GM18508 (cell line): ENCODE measurements at regions not wholly inside any gene's neighbourhood (a gene's known extent, or its start where the extent isn't known, plus 50 kb on each side); places are given as distances from the start of the nearest gene placed in this dataset.

Experiments used
- ATAC-seq: cut with Tn5 transposase; IDR thresholded peaks from one replicate; pipeline ENCODE4 v1.9.1; 2021; ENCODE audit warnings: moderate number of reproducible peaks; ENCODE audit not compliant: insufficient read depth, unreplicated experiment

- ATAC-seq = no peak
These were observed 136.4 kb downstream of the ICE1 start for GRCh38 chr5:5558638-5559527.

GRCh38 chr5:5558102-5558501, 135.6 kb downstream of the ICE1 start:
- no peak for ATAC-seq

- ATAC-seq = no peak
These were observed 129.0 kb downstream of the ICE1 start for GRCh38 chr5:5551499-5551898.

- no peak for ATAC-seq
These were observed 123.9 kb downstream of the ICE1 start for GRCh38 chr5:5546408-5546807.

DNA sequence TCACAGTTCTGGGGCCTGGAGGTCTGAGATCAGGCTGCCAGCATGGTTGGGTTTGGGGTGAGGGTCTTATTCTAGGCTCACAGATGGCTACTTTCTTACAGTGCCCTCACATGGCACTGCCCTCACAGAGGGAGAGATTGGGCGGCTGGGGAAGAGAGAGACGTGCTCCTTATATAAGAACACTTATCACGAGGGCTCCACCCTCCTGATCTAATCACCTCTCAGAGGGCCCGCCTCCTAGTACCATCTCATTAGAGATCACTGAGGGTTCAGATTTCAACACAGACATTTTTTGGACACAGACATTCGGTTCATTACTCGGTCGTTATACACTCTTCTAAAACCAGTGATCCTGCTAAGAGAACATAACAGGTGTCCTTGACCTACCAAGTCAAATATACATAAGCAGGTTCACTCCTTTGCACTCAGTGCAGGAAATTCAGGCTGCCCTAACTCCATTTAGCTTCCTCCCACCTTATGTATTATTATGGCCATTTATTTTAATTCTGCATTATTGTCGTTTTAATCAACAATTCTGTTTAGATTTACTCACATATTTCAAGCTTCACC, 121.7 kb downstream of the ICE1 start:
- ATAC-seq = no peak

DNA sequence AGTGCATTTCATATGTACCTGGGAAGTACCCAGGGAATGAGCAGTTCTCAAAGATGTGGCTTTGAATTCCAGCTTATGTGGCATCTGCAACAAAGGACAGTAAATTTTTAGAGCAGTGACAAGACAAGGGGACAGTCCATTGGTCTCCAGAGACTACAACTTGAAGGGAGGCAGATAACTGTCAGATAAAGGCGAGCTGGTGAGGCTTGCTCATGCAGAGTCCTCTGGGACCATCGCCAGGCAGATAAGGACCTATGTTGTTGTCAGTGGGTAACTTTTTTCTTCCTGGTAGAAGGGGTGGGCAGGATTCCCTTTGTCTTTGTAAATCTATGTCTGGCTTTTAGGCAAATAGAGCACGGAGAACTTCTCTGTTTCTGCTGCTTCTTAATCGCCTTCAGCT, 120.2 kb downstream of the ICE1 start:
- ATAC-seq = no peak

GRCh38 chr5:5540065-5540464, 117.6 kb downstream of the ICE1 start:
- ATAC-seq = no peak
